HG02852 (cell line): ENCODE measurements at regions not wholly inside any gene's neighbourhood (a gene's known extent, or its start where the extent isn't known, plus 50 kb on each side); places are given as distances from the start of the nearest gene placed in this dataset.
"Not testable (repeated sequence)": the region's sequence is repeated elsewhere in the genome, so short reads cannot be mapped to it uniquely, and the experiment has no call there.

Experiments
- ATAC-seq: cut with Tn5 transposase; IDR thresholded peaks from one replicate; pipeline ENCODE4 v1.9.1; 2021; ENCODE audit warnings: mild to moderate bottlenecking, moderate library complexity; ENCODE audit not compliant: unreplicated experiment

- no peak for ATAC-seq
Observed at GRCh38 chr11:86167499-86168164, 76.9 kb upstream of the EED start.

DNA sequence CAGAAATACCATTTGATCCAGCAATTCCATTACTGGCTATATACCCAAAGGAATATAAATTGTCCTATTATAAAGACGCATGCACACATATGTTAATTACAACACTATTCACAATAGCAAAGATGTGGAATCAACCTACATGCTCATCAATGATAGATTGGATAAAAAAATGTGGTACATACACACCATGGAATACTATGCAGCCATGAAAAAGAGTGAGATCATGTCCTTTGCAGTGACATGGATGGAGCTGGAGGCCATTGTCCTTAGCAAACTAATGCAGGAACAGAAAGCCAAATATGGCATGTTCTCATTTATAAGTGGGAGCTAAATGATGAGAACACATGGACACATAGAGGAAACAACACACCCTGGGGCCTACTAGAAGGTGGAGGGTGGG is 78.3 kb upstream of the EED start:
- not testable (repeated sequence) for ATAC-seq

GRCh38 chr11:86164106-86164505 is 80.4 kb upstream of the EED start:
- no peak for ATAC-seq

GRCh38 chr11:86163221-86163876 is 81.2 kb upstream of the EED start:
- not testable (repeated sequence) for ATAC-seq

GRCh38 chr11:86162239-86162638 is 82.3 kb upstream of the EED start:
- ATAC-seq, result no peak

DNA sequence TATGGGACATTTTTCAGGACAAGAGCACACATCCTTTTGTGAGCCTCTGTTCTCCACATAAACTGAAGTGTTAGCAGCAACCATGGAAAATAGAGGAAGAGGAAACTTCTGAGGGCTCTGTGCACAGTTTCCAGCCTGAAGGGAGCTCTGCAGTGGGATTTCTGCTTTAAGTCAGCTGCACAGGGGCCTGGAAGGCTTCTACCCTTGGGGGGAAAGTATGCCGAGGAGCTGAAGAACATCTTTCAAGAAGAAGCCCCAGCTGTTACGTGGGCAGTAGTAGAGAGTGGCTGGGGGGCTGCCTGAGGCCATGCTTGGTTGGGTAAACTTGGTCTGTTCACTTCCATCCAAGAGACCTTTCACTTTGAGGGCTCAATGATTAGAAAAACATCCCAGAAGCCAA is 82.7 kb upstream of the EED start:
- ATAC-seq, result no peak

- no peak for ATAC-seq
Observed at GRCh38 chr11:86161336-86161735, 83.2 kb upstream of the EED start.

DNA sequence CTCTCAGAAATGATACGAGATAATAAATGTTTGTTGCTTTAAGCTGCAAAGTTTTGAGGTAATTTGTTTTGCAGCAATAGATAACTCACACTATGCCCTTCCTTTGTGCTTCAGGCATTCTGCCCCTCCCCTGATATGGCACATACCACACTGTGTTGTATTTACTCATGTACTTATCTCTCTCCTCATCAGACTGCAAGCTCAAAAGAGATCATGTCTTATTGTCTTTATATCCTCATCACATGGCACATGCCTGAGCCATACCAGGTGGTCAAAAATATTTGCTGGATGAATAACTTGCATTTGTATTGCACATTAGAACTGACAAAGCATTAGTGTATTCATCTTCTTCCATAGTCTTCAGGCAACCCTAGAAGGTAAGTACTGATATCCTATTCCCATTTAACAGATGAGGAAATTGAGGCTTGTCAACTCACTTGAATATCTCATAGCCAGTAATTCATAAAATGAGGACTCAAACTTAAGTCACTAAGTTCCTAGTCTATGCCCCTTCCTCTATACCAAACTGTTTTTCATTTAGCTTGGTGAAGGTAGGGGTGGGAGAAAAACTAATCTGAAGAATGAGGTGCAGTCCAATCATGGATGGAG is 83.9 kb upstream of the EED start:
- no peak for ATAC-seq

GRCh38 chr11:86159581-86159891 is 85.0 kb upstream of the EED start:
- no peak for ATAC-seq

- no peak for ATAC-seq
Observed at GRCh38 chr11:86158704-86159580, 85.6 kb upstream of the EED start.

DNA sequence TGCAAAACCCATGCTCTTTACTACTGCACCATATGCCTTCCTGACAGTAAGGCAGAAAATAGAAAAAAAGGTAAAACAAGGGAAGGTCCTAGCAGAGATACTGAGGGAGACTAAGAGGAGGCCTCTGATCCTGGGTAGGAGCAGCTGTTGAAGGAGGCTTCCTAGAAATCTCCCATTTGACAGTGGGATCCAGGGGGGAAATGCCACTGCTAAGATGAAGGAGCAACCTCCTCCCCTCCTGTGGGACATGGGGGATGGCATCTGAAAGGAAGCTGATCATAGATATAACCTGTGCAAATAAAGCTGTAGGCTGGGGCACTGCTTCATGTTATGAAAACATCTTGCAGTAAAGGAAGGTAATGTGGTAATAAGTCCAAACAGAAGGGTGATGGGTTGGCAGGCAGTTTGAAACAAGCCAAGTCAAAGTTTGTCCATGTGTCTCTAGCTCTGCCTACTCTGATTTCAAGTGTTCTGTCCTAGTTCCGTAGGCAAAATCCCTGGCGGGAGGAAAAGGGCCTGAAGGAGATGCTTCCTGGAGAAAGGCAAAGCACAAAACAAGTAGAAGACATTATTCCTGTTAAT is 86.7 kb upstream of the EED start:
- no peak for ATAC-seq

GRCh38 chr11:86156397-86156955 is 87.6 kb upstream of the PICALM start:
- ATAC-seq, result no peak

- ATAC-seq, result no peak
Observed at GRCh38 chr11:86155200-86155844, 86.4 kb upstream of the PICALM start.

DNA sequence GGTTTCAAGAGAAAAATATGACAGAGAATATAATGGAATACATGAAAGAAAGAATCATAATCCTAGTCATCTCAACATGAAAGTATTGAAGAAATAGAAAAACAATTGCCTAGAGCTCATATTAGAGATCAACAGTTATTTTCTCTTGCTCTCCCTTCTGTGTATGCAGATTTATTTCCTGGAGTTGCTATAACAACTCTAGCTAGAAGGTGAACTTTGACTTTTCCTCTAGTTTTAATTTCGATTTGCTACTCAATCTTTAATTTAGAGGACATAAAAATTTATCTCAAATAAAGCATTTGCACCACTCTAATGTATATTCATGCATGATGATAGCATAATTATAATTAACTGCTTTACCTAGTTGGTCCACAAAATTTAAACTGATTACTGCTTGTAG is 84.6 kb upstream of the PICALM start:
- ATAC-seq, result no peak

DNA sequence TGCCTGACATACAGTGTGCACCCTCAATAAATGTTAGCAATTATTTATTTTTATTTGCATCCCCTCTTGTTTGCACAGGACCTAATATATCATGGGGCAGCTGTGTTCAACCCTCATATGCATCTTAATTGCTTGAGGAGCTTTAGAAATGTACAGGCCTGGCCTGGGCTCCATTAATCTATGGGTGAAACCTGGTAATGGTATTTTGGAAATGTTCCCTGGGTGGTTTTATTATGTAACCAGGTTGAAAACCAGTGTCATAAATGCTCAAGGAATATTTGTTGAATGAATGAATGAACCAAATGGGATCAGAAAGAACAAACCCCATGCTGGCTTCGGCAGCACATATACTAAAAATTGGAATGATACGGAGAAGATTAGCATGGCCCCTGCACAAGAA is 84.0 kb upstream of the PICALM start:
- no peak for ATAC-seq

- peak; percentile 20 for ATAC-seq
Observed at GRCh38 chr11:86152006-86152862, 83.3 kb upstream of the PICALM start.

- peak; percentile 51 for ATAC-seq
Observed at GRCh38 chr11:86151174-86152005, 82.5 kb upstream of the PICALM start.

- ATAC-seq, result no peak
Observed at GRCh38 chr11:86150847-86151173, 81.9 kb upstream of the PICALM start.

DNA sequence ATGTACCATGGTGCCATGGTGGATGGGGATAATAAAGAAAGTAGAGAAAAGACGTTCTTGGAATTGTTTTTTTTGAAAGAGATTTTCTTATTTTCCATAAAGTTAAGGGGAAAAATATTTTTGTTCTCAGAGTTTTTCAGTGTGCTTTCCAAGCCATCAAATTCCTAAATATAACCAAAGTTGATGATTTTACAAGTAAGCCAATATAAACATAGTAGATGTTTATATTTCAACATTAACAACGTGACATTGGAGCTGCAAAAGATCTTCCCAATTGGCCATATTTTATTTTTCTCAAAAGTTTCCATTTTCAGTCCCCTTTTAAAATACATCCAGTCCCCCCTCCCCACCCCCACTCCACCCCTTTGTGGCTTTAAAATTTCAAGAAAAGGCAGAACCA is 80.9 kb upstream of the PICALM start:
- no peak for ATAC-seq
